ENCODE measurements at regions not wholly inside any gene's neighbourhood (a gene's known extent, or its start where the extent isn't known, plus 50 kb on each side); places are given as distances from the start of the nearest gene placed in this dataset.

GRCh38 chr13:72399351-72399750 lies 328.1 kb downstream of the MZT1 start:
- no peak for DNase-seq (ENCODE audit: extremely low spot score)
- POLR2A ChIA-PET, result no interaction called here
- CTCF ChIA-PET, result no interaction called here
- no peak for TF ChIP-seq L3MBTL2 (conservative IDR thresholded peaks at IDR 0.05)
- no peak for TF ChIP-seq NFRKB (IDR thresholded peaks at IDR 0.05)
- no peak for TF ChIP-seq TARDBP (IDR thresholded peaks at IDR 0.05)
- no peak for TF ChIP-seq ZNF384 (IDR thresholded peaks at IDR 0.05)
- no peak for TF ChIP-seq HDGF (IDR thresholded peaks at IDR 0.05; ENCODE audit: borderline replicate concordance)
- no peak for TF ChIP-seq FOXA1 (IDR thresholded peaks at IDR 0.05)

- ChIA-PET POLR2A (no interaction called here), CTCF (interaction anchor here (1.0 kb wide), 1 partner anchor 169 kb away, joined by 3 read pairs; no protein-coding TSS in a partner anchor)
- no peak for DNase-seq (ENCODE audit: extremely low spot score)
- TF ChIP-seq ZNF384 (IDR thresholded peaks at IDR 0.05) (no peak), L3MBTL2 (conservative IDR thresholded peaks at IDR 0.05) (no peak), ELF4 (IDR thresholded peaks at IDR 0.05) (no peak), TARDBP (IDR thresholded peaks at IDR 0.05) (no peak), FOXA1 (IDR thresholded peaks at IDR 0.05) (no peak)
These were observed 330.2 kb downstream of the MZT1 start for GRCh38 chr13:72397265-72397664.

- DNase-seq (ENCODE audit: extremely low spot score), result no peak
- ChIA-PET POLR2A (no interaction called here), CTCF (no interaction called here)
- no peak for TF ChIP-seq FOXM1 (IDR thresholded peaks at IDR 0.05; ENCODE audit: borderline replicate concordance)
- TF ChIP-seq FOXK2 (IDR thresholded peaks at IDR 0.05), result no peak
- no peak for TF ChIP-seq PKNOX1 (IDR thresholded peaks at IDR 0.05)
- TF ChIP-seq BHLHE40 (IDR thresholded peaks at IDR 0.05; ENCODE audit: borderline replicate concordance), result no peak
- no peak for TF ChIP-seq HDGF (IDR thresholded peaks at IDR 0.05; ENCODE audit: borderline replicate concordance)
These were observed 336.5 kb downstream of the MZT1 start for GRCh38 chr13:72390909-72391308.

GRCh38 chr13:72386138-72386684 lies 341.2 kb downstream of the MZT1 start:
- CTCF ChIA-PET, result no interaction called here
- TF ChIP-seq FOXM1 (IDR thresholded peaks at IDR 0.05; ENCODE audit: borderline replicate concordance), result no peak
- TF ChIP-seq NFRKB (IDR thresholded peaks at IDR 0.05), result no peak
- no peak for TF ChIP-seq BHLHE40 (IDR thresholded peaks at IDR 0.05; ENCODE audit: borderline replicate concordance)
- no peak for TF ChIP-seq TARDBP (IDR thresholded peaks at IDR 0.05)
- TF ChIP-seq ARNT (IDR thresholded peaks at IDR 0.05), result no peak
- TF ChIP-seq ELF4 (IDR thresholded peaks at IDR 0.05), result no peak
- TF ChIP-seq FOXK2 (IDR thresholded peaks at IDR 0.05), result no peak
- no peak for TF ChIP-seq L3MBTL2 (conservative IDR thresholded peaks at IDR 0.05)
- no peak for TF ChIP-seq CTBP1 (IDR thresholded peaks at IDR 0.05; ENCODE audit: borderline replicate concordance)
- no peak for TF ChIP-seq HDGF (IDR thresholded peaks at IDR 0.05; ENCODE audit: borderline replicate concordance)
- POLR2A ChIA-PET, result no interaction called here
- no peak for DNase-seq (ENCODE audit: extremely low spot score)

- CTCF ChIA-PET, result no interaction called here
- TF ChIP-seq SP1 (IDR thresholded peaks at IDR 0.05), result no peak
- no peak for TF ChIP-seq TARDBP (IDR thresholded peaks at IDR 0.05)
These were observed 342.6 kb downstream of the MZT1 start for GRCh38 chr13:72384879-72385278.

GRCh38 chr13:72384186-72384823 lies 343.1 kb downstream of the MZT1 start:
- CTCF ChIA-PET, result interaction anchor here (0.6 kb wide), 1 partner anchor 272 kb away, joined by 3 read pairs; no protein-coding TSS in a partner anchor
- TF ChIP-seq SP1 (IDR thresholded peaks at IDR 0.05) (no peak), ZNF384 (IDR thresholded peaks at IDR 0.05) (no peak), SUZ12 (IDR thresholded peaks at IDR 0.05) (no peak), L3MBTL2 (conservative IDR thresholded peaks at IDR 0.05) (no peak), PKNOX1 (IDR thresholded peaks at IDR 0.05) (no peak), TARDBP (IDR thresholded peaks at IDR 0.05) (no peak), FOXA1 (IDR thresholded peaks at IDR 0.05) (no peak)
- POLR2A ChIA-PET, result no interaction called here
- no peak for DNase-seq (ENCODE audit: extremely low spot score)

More at GRCh38 chr13:72384879-72385278, 342.6 kb downstream of the MZT1 start:
- no peak for DNase-seq (ENCODE audit: extremely low spot score)
- POLR2A ChIA-PET, result no interaction called here

GRCh38 chr13:72383646-72384045 lies 343.8 kb downstream of the MZT1 start:
- POLR2A ChIA-PET, result no interaction called here
- DNase-seq (ENCODE audit: extremely low spot score), result no peak
- TF ChIP-seq HDGF (IDR thresholded peaks at IDR 0.05; ENCODE audit: borderline replicate concordance) (no peak), ARNT (IDR thresholded peaks at IDR 0.05) (no peak), FOXA1 (IDR thresholded peaks at IDR 0.05) (no peak), BHLHE40 (IDR thresholded peaks at IDR 0.05; ENCODE audit: borderline replicate concordance) (no peak), TARDBP (IDR thresholded peaks at IDR 0.05) (no peak)
- CTCF ChIA-PET, result no interaction called here

- no peak for DNase-seq (ENCODE audit: extremely low spot score)
- TF ChIP-seq SUZ12 (IDR thresholded peaks at IDR 0.05) (no peak), FOXK2 (IDR thresholded peaks at IDR 0.05) (no peak), ZNF384 (IDR thresholded peaks at IDR 0.05) (no peak), HDGF (IDR thresholded peaks at IDR 0.05; ENCODE audit: borderline replicate concordance) (no peak)
- CTCF ChIA-PET, result interaction anchor here (0.6 kb wide), 1 partner anchor 924 kb away, joined by 4 read pairs; no protein-coding TSS in a partner anchor
- POLR2A ChIA-PET, result no interaction called here
These were observed 347.8 kb downstream of the MZT1 start for GRCh38 chr13:72379581-72379980.
